CD8-positive, alpha-beta memory T cell (primary cell): ENCODE measurements at regions not wholly inside any gene's neighbourhood (a gene's known extent, or its start where the extent isn't known, plus 50 kb on each side); places are given as distances from the start of the nearest gene placed in this dataset.

Experiments
- CTCF ChIA-PET: fragments of 350-600 bp; sonication (Branson Sonifier 250); formaldehyde crosslinking; loops from one replicate; lab custom pipeline; 2021; ENCODE audit warnings: antibody characterized with exemption; lab: Charles Lee
- POLR2A ChIA-PET: fragments of 350-600 bp; sonication (Branson Sonifier 250); formaldehyde crosslinking; loops from one replicate; lab custom pipeline; 2021; ENCODE audit warnings: antibody characterized with exemption; lab: Charles Lee
- DNase-seq, 5 donors: peaks; one replicate each; pipeline versions ENCODE4 v3.0.0 to v3.0.0-alpha.2; 2020 to 2022; ENCODE audit warnings: mixed read lengths in 1 of 5
- H3K27ac ChIP-seq: one replicate; pipeline ENCODE4 v1.7.0; 2013; ENCODE audit warnings: low read depth, mild to moderate bottlenecking, low read length, moderate library complexity
- H3K27me3 ChIP-seq: 2 replicates; pipeline ENCODE4 v1.7.0; 2013; ENCODE audit warnings: low read length, mild to moderate bottlenecking; ENCODE audit not compliant: insufficient read depth, poor library complexity, severe bottlenecking
- H3K36me3 ChIP-seq: 2 replicates; pipeline ENCODE4 v1.7.0; 2013; ENCODE audit warnings: mild to moderate bottlenecking, low read length, moderate library complexity; ENCODE audit not compliant: insufficient read depth
- H3K4me1 ChIP-seq: 2 replicates; pipeline ENCODE4 v1.7.0; 2013; ENCODE audit warnings: mild to moderate bottlenecking, low read length, moderate library complexity; ENCODE audit not compliant: insufficient read depth
- H3K4me3 ChIP-seq: 2 replicates; pipeline ENCODE4 v1.7.0; 2013; ENCODE audit warnings: mild to moderate bottlenecking, low read length
- H3K9me3 ChIP-seq: 2 replicates; pipeline ENCODE4 v1.7.0; 2013; ENCODE audit warnings: mild to moderate bottlenecking, low read length
- H3K27ac Mint-ChIP-seq, 8 donors: one replicate each; pipeline ENCODE4 v1.8.0; 2020 to 2021; ENCODE audit warnings: mixed read lengths in 8 of 8, mild to moderate bottlenecking in 6 of 8, inconsistent platforms in 3 of 8, moderate library complexity in 3 of 8
- H3K27me3 Mint-ChIP-seq, 2 donors: one replicate each; pipeline ENCODE4 v1.8.0; 2020 to 2021; ENCODE audit warnings: mixed read lengths in 2 of 2, mild to moderate bottlenecking in 1 of 2, moderate library complexity in 1 of 2
- H3K36me3 Mint-ChIP-seq, 3 donors: one replicate each; pipeline ENCODE4 v1.8.0; 2020 to 2021; ENCODE audit warnings: mixed read lengths in 3 of 3, inconsistent platforms in 1 of 3, mild to moderate bottlenecking in 1 of 3
- H3K4me1 Mint-ChIP-seq, 3 donors: one replicate each; pipeline ENCODE4 v1.8.0; 2020 to 2021; ENCODE audit warnings: mixed read lengths in 3 of 3, inconsistent platforms in 1 of 3, mild to moderate bottlenecking in 1 of 3
- H3K4me3 Mint-ChIP-seq, 7 donors: one replicate each; pipeline ENCODE4 v1.8.0; 2020 to 2021; ENCODE audit warnings: mixed read lengths in 7 of 7, mild to moderate bottlenecking in 6 of 7, moderate library complexity in 4 of 7, inconsistent platforms in 2 of 7
- H3K9me3 Mint-ChIP-seq, 5 donors: one replicate each; pipeline ENCODE4 v1.8.0; 2020 to 2022; ENCODE audit warnings: mixed read lengths in 5 of 5, mild to moderate bottlenecking in 3 of 5, moderate library complexity in 2 of 5, inconsistent platforms in 1 of 5

- no peaks in the 10 kb centered on the region for H3K27me3 Mint-ChIP-seq
- ChIA-PET CTCF (no interaction called here), POLR2A (no interaction called here)
- H3K36me3 Mint-ChIP-seq, result no peaks in the 10 kb centered on the region
- Histone ChIP-seq H3K27me3 (no peaks in the 10 kb centered on the region), H3K9me3 (no peaks in the 10 kb centered on the region), H3K4me3 (no peak overlapping the region), H3K4me1 (no peaks in the 10 kb centered on the region), H3K27ac (no peak overlapping the region), H3K36me3 (no peaks in the 10 kb centered on the region)
- peaks cover 0 to 2% (median 0%) of the 10 kb centered on the region in 5 donors for H3K9me3 Mint-ChIP-seq
- H3K27ac Mint-ChIP-seq, result no peak overlapping the region
- DNase-seq, result no peak
- no peak overlapping the region for H3K4me3 Mint-ChIP-seq
- H3K4me1 Mint-ChIP-seq, result no peaks in the 10 kb centered on the region
Measured at GRCh38 chr5:18876565-18876964, 1111.4 kb downstream of the CDH18 start.

DNA sequence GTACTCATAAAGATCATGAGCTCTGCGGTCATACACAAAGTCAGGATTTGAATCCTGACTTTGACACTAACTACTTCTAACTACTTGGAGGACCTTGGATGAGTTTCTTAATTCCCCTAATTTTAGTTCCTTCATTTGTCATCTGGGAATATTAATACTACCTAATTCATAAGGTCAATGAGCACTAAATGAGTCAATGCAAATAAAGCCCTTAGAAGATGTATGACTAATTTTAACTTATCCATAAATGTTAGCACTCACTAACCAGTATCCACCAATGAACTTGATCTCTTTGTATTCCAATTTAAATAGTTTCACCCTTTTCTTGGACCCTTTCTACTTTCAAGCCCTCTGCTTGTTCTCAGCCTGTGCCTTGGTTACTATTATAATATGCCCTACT, 1106.4 kb downstream of the CDH18 start:
- H3K36me3 ChIP-seq, result no peaks in the 10 kb centered on the region
- H3K4me1 Mint-ChIP-seq, result no peaks in the 10 kb centered on the region
- no peaks in the 10 kb centered on the region for H3K36me3 Mint-ChIP-seq
- DNase-seq, result no peak
- no peaks in the 10 kb centered on the region for H3K4me1 ChIP-seq
- no peak overlapping the region for H3K4me3 ChIP-seq
- H3K27ac Mint-ChIP-seq, result no peak overlapping the region
- H3K9me3 ChIP-seq, result no peaks in the 10 kb centered on the region
- ChIA-PET POLR2A (no interaction called here), CTCF (no interaction called here)
- no peak overlapping the region for H3K27ac ChIP-seq
- H3K27me3 ChIP-seq, result no peaks in the 10 kb centered on the region
- H3K27me3 Mint-ChIP-seq, result no peaks in the 10 kb centered on the region
- H3K9me3 Mint-ChIP-seq, result peaks cover 0 to 9% (median 0%) of the 10 kb centered on the region in 5 donors
- H3K4me3 Mint-ChIP-seq, result no peak overlapping the region

GRCh38 chr5:18882154-18882553, 1105.8 kb downstream of the CDH18 start:
- Mint-ChIP-seq H3K27me3 (no peaks in the 10 kb centered on the region), H3K36me3 (no peaks in the 10 kb centered on the region), H3K27ac (peak overlapping the region in 1 of 8 donors; percentile 13), H3K4me3 (no peak overlapping the region), H3K4me1 (no peaks in the 10 kb centered on the region), H3K9me3 (peaks cover 0 to 9% (median 0%) of the 10 kb centered on the region in 5 donors)
- ChIA-PET CTCF (no interaction called here), POLR2A (no interaction called here)
- no peak overlapping the region for H3K27ac ChIP-seq
- no peaks in the 10 kb centered on the region for H3K9me3 ChIP-seq
- H3K4me1 ChIP-seq, result no peaks in the 10 kb centered on the region
- no peak overlapping the region for H3K4me3 ChIP-seq
- H3K36me3 ChIP-seq, result no peaks in the 10 kb centered on the region
- DNase-seq, result no peak
- no peaks in the 10 kb centered on the region for H3K27me3 ChIP-seq

DNA sequence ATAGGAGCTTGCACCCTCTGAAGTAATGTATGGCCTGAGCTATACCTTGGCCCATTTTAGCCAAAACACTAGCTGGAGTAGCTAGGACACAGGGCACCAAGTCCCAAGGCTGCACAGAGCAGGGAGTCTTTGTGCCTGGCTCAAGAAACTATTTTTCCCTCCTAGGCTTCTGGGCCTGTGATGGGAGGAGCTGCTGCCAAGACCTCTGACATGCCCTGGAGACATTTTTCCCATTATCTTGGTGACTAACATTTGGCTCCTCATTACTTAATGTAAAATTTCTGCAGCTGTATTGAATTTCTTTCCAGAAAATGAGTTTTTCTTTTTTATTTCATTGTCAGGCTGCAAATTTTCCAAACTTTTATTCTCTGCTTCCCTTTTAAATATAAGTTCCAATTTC, 1099.2 kb downstream of the CDH18 start:
- Histone ChIP-seq H3K27me3 (no peaks in the 10 kb centered on the region), H3K4me1 (no peaks in the 10 kb centered on the region), H3K4me3 (no peak overlapping the region), H3K9me3 (no peaks in the 10 kb centered on the region), H3K27ac (no peak overlapping the region), H3K36me3 (no peaks in the 10 kb centered on the region)
- no peak for DNase-seq
- Mint-ChIP-seq H3K9me3 (peaks cover 0 to 17% (median 3%) of the 10 kb centered on the region in 5 donors), H3K36me3 (no peaks in the 10 kb centered on the region), H3K4me1 (no peaks in the 10 kb centered on the region), H3K4me3 (no peak overlapping the region), H3K27me3 (no peaks in the 10 kb centered on the region), H3K27ac (no peak overlapping the region)
- CTCF ChIA-PET, result no interaction called here
- POLR2A ChIA-PET, result no interaction called here

DNA sequence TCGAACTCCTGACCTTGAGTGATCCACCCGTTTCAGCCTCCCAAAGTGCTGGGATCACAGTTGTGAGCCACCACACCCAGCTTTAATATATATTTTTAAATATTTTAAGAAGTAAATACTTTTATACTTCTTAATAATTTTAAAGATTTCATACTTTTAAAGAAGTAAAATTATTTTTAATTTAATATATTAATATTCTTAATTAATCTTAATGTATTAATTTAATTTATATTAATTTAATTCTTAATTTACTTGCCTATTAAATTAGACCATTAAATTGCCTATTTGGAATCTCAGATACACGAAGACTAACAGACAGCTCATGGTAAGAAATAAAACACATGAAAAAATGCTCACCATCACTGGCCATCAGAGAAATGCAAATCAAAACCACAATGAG, 1087.4 kb downstream of the CDH18 start:
- Histone ChIP-seq H3K27ac (no peak overlapping the region), H3K4me3 (no peak overlapping the region), H3K36me3 (no peaks in the 10 kb centered on the region), H3K4me1 (no peaks in the 10 kb centered on the region), H3K27me3 (no peaks in the 10 kb centered on the region), H3K9me3 (no peaks in the 10 kb centered on the region)
- POLR2A ChIA-PET, result no interaction called here
- DNase-seq, result no peak
- CTCF ChIA-PET, result no interaction called here
- Mint-ChIP-seq H3K9me3 (peaks cover 0 to 6% (median 2%) of the 10 kb centered on the region in 5 donors), H3K36me3 (no peaks in the 10 kb centered on the region), H3K27ac (no peak overlapping the region), H3K27me3 (no peaks in the 10 kb centered on the region), H3K4me1 (no peaks in the 10 kb centered on the region), H3K4me3 (no peak overlapping the region)

DNA sequence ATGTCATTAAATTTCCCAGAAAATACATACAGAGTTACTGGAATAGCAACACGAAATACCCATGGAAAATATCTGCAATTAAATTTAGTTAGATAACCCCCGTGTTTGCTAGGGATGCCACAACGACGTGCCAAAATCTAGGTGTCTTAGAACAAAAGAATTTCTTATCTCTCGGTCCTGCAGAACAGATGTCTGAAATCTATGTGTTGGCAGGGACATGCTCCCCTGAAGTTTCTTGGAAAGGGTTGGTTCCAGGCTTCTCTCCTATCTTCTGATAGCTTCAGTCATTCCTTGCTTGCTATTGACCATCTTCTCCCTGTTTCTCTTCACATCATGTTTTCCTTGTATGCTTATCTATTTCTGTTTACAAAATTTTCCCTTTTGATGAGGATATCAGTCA, 1067.0 kb downstream of the CDH18 start:
- H3K9me3 ChIP-seq, result no peaks in the 10 kb centered on the region
- H3K36me3 Mint-ChIP-seq, result no peaks in the 10 kb centered on the region
- ChIA-PET POLR2A (no interaction called here), CTCF (no interaction called here)
- no peak overlapping the region for H3K27ac ChIP-seq
- H3K4me3 ChIP-seq, result no peak overlapping the region
- peaks cover 0 to 7% (median 3%) of the 10 kb centered on the region in 5 donors for H3K9me3 Mint-ChIP-seq
- no peaks in the 10 kb centered on the region for H3K27me3 Mint-ChIP-seq
- no peaks in the 10 kb centered on the region for H3K4me1 ChIP-seq
- no peak overlapping the region for H3K27ac Mint-ChIP-seq
- no peaks in the 10 kb centered on the region for H3K36me3 ChIP-seq
- no peaks in the 10 kb centered on the region for H3K27me3 ChIP-seq
- H3K4me3 Mint-ChIP-seq, result no peak overlapping the region
- no peak for DNase-seq
- H3K4me1 Mint-ChIP-seq, result no peaks in the 10 kb centered on the region

DNA sequence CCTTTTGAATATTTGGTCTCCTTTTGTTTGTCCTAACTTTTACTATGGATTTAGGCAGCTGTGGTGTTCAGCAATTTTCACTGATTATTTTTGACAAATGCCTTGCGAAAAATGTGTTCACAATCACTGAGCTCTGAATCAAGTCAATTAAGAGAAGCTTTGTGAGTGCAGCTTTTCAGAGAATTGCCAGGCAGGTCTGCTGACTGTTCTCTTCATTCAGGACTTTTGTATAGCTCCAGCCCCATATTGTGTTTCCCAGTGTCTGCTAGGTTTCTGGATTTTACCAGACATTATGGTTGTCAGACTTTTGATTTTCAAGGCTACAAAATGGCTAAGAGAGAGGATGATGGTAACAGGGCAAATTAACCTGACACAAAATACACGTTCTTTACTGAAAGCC, 1055.9 kb downstream of the CDH18 start:
- peaks cover 0 to 11% (median 4%) of the 10 kb centered on the region in 5 donors for H3K9me3 Mint-ChIP-seq
- Histone ChIP-seq H3K4me1 (no peaks in the 10 kb centered on the region), H3K27me3 (no peaks in the 10 kb centered on the region), H3K4me3 (no peak overlapping the region), H3K36me3 (no peaks in the 10 kb centered on the region), H3K27ac (no peak overlapping the region), H3K9me3 (no peaks in the 10 kb centered on the region)
- no peak for DNase-seq
- H3K4me3 Mint-ChIP-seq, result no peak overlapping the region
- no peaks in the 10 kb centered on the region for H3K36me3 Mint-ChIP-seq
- H3K4me1 Mint-ChIP-seq, result no peaks in the 10 kb centered on the region
- CTCF ChIA-PET, result no interaction called here
- no peak overlapping the region for H3K27ac Mint-ChIP-seq
- POLR2A ChIA-PET, result no interaction called here
- H3K27me3 Mint-ChIP-seq, result no peaks in the 10 kb centered on the region

GRCh38 chr5:18944771-18945170, 1043.2 kb downstream of the CDH18 start:
- Mint-ChIP-seq H3K9me3 (peaks cover 0 to 17% (median 3%) of the 10 kb centered on the region in 5 donors), H3K4me3 (no peak overlapping the region), H3K27me3 (no peaks in the 10 kb centered on the region), H3K36me3 (no peaks in the 10 kb centered on the region), H3K4me1 (no peaks in the 10 kb centered on the region), H3K27ac (no peak overlapping the region)
- Histone ChIP-seq H3K27ac (no peak overlapping the region), H3K36me3 (no peaks in the 10 kb centered on the region), H3K9me3 (no peaks in the 10 kb centered on the region), H3K4me3 (no peak overlapping the region), H3K4me1 (no peaks in the 10 kb centered on the region), H3K27me3 (no peaks in the 10 kb centered on the region)
- ChIA-PET CTCF (no interaction called here), POLR2A (no interaction called here)
- no peak for DNase-seq

GRCh38 chr5:18954239-18954638, 1033.8 kb downstream of the CDH18 start:
- POLR2A ChIA-PET, result no interaction called here
- no peaks in the 10 kb centered on the region for H3K4me1 Mint-ChIP-seq
- DNase-seq, result no peak
- no peak overlapping the region for H3K4me3 ChIP-seq
- H3K36me3 Mint-ChIP-seq, result no peaks in the 10 kb centered on the region
- H3K9me3 Mint-ChIP-seq, result peaks cover 0 to 8% (median 2%) of the 10 kb centered on the region in 5 donors
- H3K36me3 ChIP-seq, result no peaks in the 10 kb centered on the region
- H3K27ac ChIP-seq, result no peak overlapping the region
- no peaks in the 10 kb centered on the region for H3K4me1 ChIP-seq
- H3K9me3 ChIP-seq, result no peaks in the 10 kb centered on the region
- CTCF ChIA-PET, result no interaction called here
- no peak overlapping the region for H3K27ac Mint-ChIP-seq
- H3K27me3 Mint-ChIP-seq, result peaks cover 0 to 1% of the 10 kb centered on the region in 2 donors
- H3K27me3 ChIP-seq, result no peaks in the 10 kb centered on the region
- no peak overlapping the region for H3K4me3 Mint-ChIP-seq
